CD14-positive monocyte (primary cell): ENCODE measurements at regions not wholly inside any gene's neighbourhood (a gene's known extent, or its start where the extent isn't known, plus 50 kb on each side); places are given as distances from the start of the nearest gene placed in this dataset.

Source experiments
- DNase-seq, 3 donors: peaks; one replicate each; pipeline ENCODE4 v3.0.0-alpha.2; 2011 to 2022
- H2AFZ ChIP-seq: 2 replicates; pipeline ENCODE4 v1.6.0; 2012; ENCODE audit warnings: mild to moderate bottlenecking, low read depth, low read length, inconsistent platforms; ENCODE audit not compliant: insufficient read depth, poor library complexity, severe bottlenecking
- H3K27ac ChIP-seq, 2 donors: 1 replicate in 1 of 2; 2 replicates in 1 of 2; pipeline ENCODE4 v1.5.1; 2012 to 2013; ENCODE audit warnings: low read length in 2 of 2, control low read depth in 1 of 2, inconsistent platforms in 1 of 2, low read depth in 1 of 2, mild to moderate bottlenecking in 1 of 2
- H3K27me3 ChIP-seq, 2 donors: one replicate each; pipeline versions ENCODE4 v1.6.0 to v1.6.1; 2011 to 2013; ENCODE audit warnings: low read length in 2 of 2; ENCODE audit not compliant: control insufficient read depth in 2 of 2, insufficient read depth in 2 of 2
- H3K36me3 ChIP-seq, 2 donors: replicated peaks in 1 of 2; 1 replicate in 1 of 2; 2 replicates in 1 of 2; pipeline versions ENCODE4 v1.5.1 to v1.6.1; 2012 to 2013; ENCODE audit warnings: low read length in 2 of 2, control low read depth in 1 of 2, inconsistent platforms in 1 of 2, mild to moderate bottlenecking in 1 of 2; ENCODE audit not compliant: insufficient read depth in 2 of 2, control insufficient read depth in 1 of 2
- H3K4me1 ChIP-seq, 2 donors: 1 replicate in 1 of 2; 2 replicates in 1 of 2; pipeline versions ENCODE4 v1.5.1 to v1.6.1; 2012 to 2013; ENCODE audit warnings: low read length in 2 of 2, control low read depth in 1 of 2, inconsistent platforms in 1 of 2, mild to moderate bottlenecking in 1 of 2, moderate library complexity in 1 of 2; ENCODE audit not compliant: insufficient read depth in 2 of 2, control insufficient read depth in 1 of 2
- H3K4me2 ChIP-seq: replicated peaks from 2 replicates; pipeline ENCODE3; 2012; ENCODE audit warnings: low read length, moderate library complexity, mild to moderate bottlenecking; ENCODE audit not compliant: poor library complexity, severe bottlenecking; ENCODE audit errors: extremely low read depth
- H3K4me3 ChIP-seq, 3 experiments: fragments of 200-600 bp in 1 of 3; sonication (generic) in 1 of 3; replicated peaks in 1 of 3; 1 replicate in 2 of 3; 2 replicates in 1 of 3; pipeline ENCODE4 v1.5.1; 2011 to 2013; ENCODE audit warnings: low read length in 3 of 3, mild to moderate bottlenecking in 3 of 3, control low read depth in 2 of 3, low read depth in 2 of 3, inconsistent platforms in 1 of 3, moderate library complexity in 1 of 3
- H3K79me2 ChIP-seq: 2 replicates; pipeline ENCODE4 v1.6.0; 2012; ENCODE audit warnings: mild to moderate bottlenecking, control low read depth, inconsistent platforms, low read length, moderate library complexity; ENCODE audit not compliant: insufficient read depth
- H3K9ac ChIP-seq: 2 replicates; pipeline ENCODE4 v1.6.0; 2017; ENCODE audit warnings: low read length, mild to moderate bottlenecking; ENCODE audit not compliant: insufficient read depth, poor library complexity, severe bottlenecking
- H3K9me3 ChIP-seq, 2 donors: replicated peaks in 1 of 2; 1 replicate in 1 of 2; 2 replicates in 1 of 2; pipeline versions ENCODE4 v1.5.1 to v1.6.1; 2012 to 2013; ENCODE audit warnings: low read length in 2 of 2, control low read depth in 1 of 2; ENCODE audit not compliant: control insufficient read depth in 1 of 2, insufficient read depth in 1 of 2
- H4K20me1 ChIP-seq: 2 replicates; pipeline ENCODE4 v1.6.0; 2012; ENCODE audit warnings: mild to moderate bottlenecking, low read length, control low read depth, moderate library complexity; ENCODE audit not compliant: insufficient read depth
- H3K27ac Mint-ChIP-seq, 7 donors: one replicate each; pipeline ENCODE4 v1.8.0; 2020; ENCODE audit warnings: mild to moderate bottlenecking in 7 of 7, mixed read lengths in 7 of 7, moderate library complexity in 6 of 7, inconsistent platforms in 2 of 7
- H3K27me3 Mint-ChIP-seq, 3 donors: one replicate each; pipeline ENCODE4 v1.8.0; 2021 to 2022; ENCODE audit warnings: low read depth in 3 of 3, mild to moderate bottlenecking in 3 of 3, mixed read lengths in 3 of 3, moderate library complexity in 3 of 3, inconsistent platforms in 1 of 3
- H3K36me3 Mint-ChIP-seq, 2 donors: one replicate each; pipeline ENCODE4 v1.8.0; 2020; ENCODE audit warnings: mixed read lengths in 2 of 2, inconsistent platforms in 1 of 2, mild to moderate bottlenecking in 1 of 2
- H3K4me1 Mint-ChIP-seq: one replicate; pipeline ENCODE4 v1.8.0; 2020; ENCODE audit warnings: mild to moderate bottlenecking, mixed read lengths
- H3K4me3 Mint-ChIP-seq, 2 donors: one replicate each; pipeline ENCODE4 v1.8.0; 2020; ENCODE audit warnings: mild to moderate bottlenecking in 2 of 2, mixed read lengths in 2 of 2, moderate library complexity in 1 of 2
- H3K9me3 Mint-ChIP-seq, 7 donors: one replicate each; pipeline ENCODE4 v1.8.0; 2020 to 2022; ENCODE audit warnings: mixed read lengths in 7 of 7, mild to moderate bottlenecking in 6 of 7, moderate library complexity in 6 of 7, inconsistent platforms in 2 of 7
- CTCF ChIP-seq: fragments of 200-600 bp; IDR thresholded peaks from one replicate; pipeline ENCODE4 v1.8.0; 2022; ENCODE audit warnings: antibody characterized with exemption, mild to moderate bottlenecking
- WGBS: methylation state at CpG from one replicate; pipeline ENCODE4 v1.1.5; 2013; ENCODE audit warnings: missing lambda C conversion rate; ENCODE audit not compliant: insufficient coverage; 5-methylcytosine and 5-hydroxymethylcytosine counted together
- intact Hi-C, 2 donors: fragments of 100-400 bp; cut with micrococcal nuclease; formaldehyde crosslinking; loops; one replicate each; pipeline versions ENCODE4 v1.15.0 to v1.15.1; 2023

- H3K79me2 ChIP-seq, result no peaks in the 10 kb centered on the region
- no peaks in the 10 kb centered on the region for H4K20me1 ChIP-seq
- H3K4me1 ChIP-seq, result no peaks in the 10 kb centered on the region
- H3K9ac ChIP-seq, result no peak overlapping the region
- H3K36me3 Mint-ChIP-seq, result no peaks in the 10 kb centered on the region
- intact Hi-C loops, result no loop called here
- WGBS, result no CpG with 5 or more reads among the region's 1 CpG
- H3K27ac Mint-ChIP-seq, result no peak overlapping the region
- no peak for TF ChIP-seq CTCF
- H3K27me3 Mint-ChIP-seq, result peaks cover 0 to 5% (median 0%) of the 10 kb centered on the region in 3 donors
- H3K9me3 ChIP-seq, result no peaks in the 10 kb centered on the region
- no peak overlapping the region for H3K4me2 ChIP-seq
- no peak overlapping the region for H3K27ac ChIP-seq
- no peak overlapping the region for H3K4me3 Mint-ChIP-seq
- peaks cover 3% of the 10 kb centered on the region for H3K4me1 Mint-ChIP-seq
- H3K36me3 ChIP-seq, result no peaks in the 10 kb centered on the region
- H3K4me3 ChIP-seq, result no peak overlapping the region
- DNase-seq, result no peak
- H2AFZ ChIP-seq, result no peak overlapping the region
- H3K27me3 ChIP-seq, result no peaks in the 10 kb centered on the region
- peaks cover 0 to 4% (median 0%) of the 10 kb centered on the region in 7 donors for H3K9me3 Mint-ChIP-seq
These were observed 93.8 kb upstream of the SESN3 start for GRCh38 chr11:95324826-95325225.

GRCh38 chr11:95322539-95322938 lies 91.5 kb upstream of the SESN3 start:
- no peaks in the 10 kb centered on the region for H4K20me1 ChIP-seq
- Mint-ChIP-seq H3K4me3 (no peak overlapping the region), H3K9me3 (peaks cover 0 to 4% (median 0%) of the 10 kb centered on the region in 7 donors), H3K27me3 (peaks cover 0 to 3% (median 0%) of the 10 kb centered on the region in 3 donors), H3K4me1 (peaks cover 22% of the 10 kb centered on the region), H3K27ac (no peak overlapping the region), H3K36me3 (no peaks in the 10 kb centered on the region)
- H3K4me2 ChIP-seq, result no peak overlapping the region
- no peaks in the 10 kb centered on the region for H3K79me2 ChIP-seq
- TF ChIP-seq CTCF, result no peak
- H3K9me3 ChIP-seq, result no peaks in the 10 kb centered on the region
- H2AFZ ChIP-seq, result no peak overlapping the region
- no peak overlapping the region for H3K27ac ChIP-seq
- intact Hi-C loops, result no loop called here
- no peak overlapping the region for H3K4me3 ChIP-seq
- no peak overlapping the region for H3K9ac ChIP-seq
- H3K27me3 ChIP-seq, result no peaks in the 10 kb centered on the region
- H3K36me3 ChIP-seq, result no peaks in the 10 kb centered on the region
- H3K4me1 ChIP-seq, result peaks cover 18 to 21% of the 10 kb centered on the region in 2 donors
- no peak for DNase-seq
